GM12878 (cell line): ENCODE measurements at regions not wholly inside any gene's neighbourhood (a gene's known extent, or its start where the extent isn't known, plus 50 kb on each side); places are given as distances from the start of the nearest gene placed in this dataset.

Experiments
- ATF2 ChIP-seq: IDR thresholded peaks from 2 replicates; pipeline ENCODE4 v1.6.1; 2012; ENCODE audit warnings: low read length, inconsistent platforms
- ATF7 ChIP-seq: fragments of 450-650 bp; IDR thresholded peaks from 2 replicates; pipeline ENCODE4 v1.6.1; 2016; ENCODE audit warnings: low read depth, mild to moderate bottlenecking
- CREM ChIP-seq: IDR thresholded peaks from 2 replicates; pipeline ENCODE4 v1.6.1; 2014; ENCODE audit warnings: antibody characterized with exemption, low read depth
- CTCF ChIP-seq, 3 experiments: IDR thresholded peaks in 2 of 3; conservative IDR thresholded peaks in 1 of 3; 2 replicates each; pipeline ENCODE4 v1.5.1; 2011; ENCODE audit warnings: low read depth in 3 of 3, low read length in 3 of 3, mild to moderate bottlenecking in 3 of 3, control low read depth in 2 of 3, moderate library complexity in 2 of 3, inconsistent platforms in 1 of 3, mixed read lengths in 1 of 3; ENCODE audit not compliant: control insufficient read depth in 2 of 3, insufficient read depth in 1 of 3; ENCODE audit errors: extremely low read depth in 1 of 3
- CUX1 ChIP-seq: IDR thresholded peaks from 2 replicates; pipeline ENCODE4 v1.6.1; 2012; ENCODE audit warnings: improper control_type of control experiment, low read depth, low read length; ENCODE audit not compliant: insufficient replicate concordance
- EP300 ChIP-seq, 2 experiments: fragments of 150-350 bp in 1 of 2; IDR thresholded peaks; 2 replicates each; pipeline ENCODE4 v1.6.1; 2011 to 2012; ENCODE audit warnings: low read depth in 2 of 2, low read length in 2 of 2, borderline replicate concordance in 1 of 2, improper control_type of control experiment in 1 of 2, inconsistent platforms in 1 of 2; ENCODE audit not compliant: control insufficient read depth in 1 of 2
- NR2F1 ChIP-seq: fragments of 450-650 bp; conservative IDR thresholded peaks from 2 replicates; pipeline ENCODE4 v1.6.1; 2017; ENCODE audit warnings: mild to moderate bottlenecking
- POLR2A ChIP-seq: IDR thresholded peaks from 2 replicates; pipeline ENCODE4 v1.6.1; 2011; ENCODE audit warnings: low read depth, mild to moderate bottlenecking, low read length
- ZNF24 ChIP-seq: fragments of 450-650 bp; IDR thresholded peaks from 2 replicates; pipeline ENCODE4 v1.6.1; 2017; ENCODE audit warnings: antibody characterized with exemption, mild to moderate bottlenecking

GRCh38 chr15:39447881-39448280 is 133.0 kb upstream of the THBS1 start:
- no peak for TF ChIP-seq CTCF (IDR thresholded peaks at IDR 0.05 in 2 of 3, conservative IDR thresholded peaks at IDR 0.05 in 1 of 3; ENCODE audit: control insufficient read depth in 2 of 3, extremely low read depth in 1 of 3, insufficient read depth in 1 of 3, low read depth in 3 of 3, low read length in 3 of 3)
- TF ChIP-seq EP300 (IDR thresholded peaks at IDR 0.05; ENCODE audit: borderline replicate concordance in 1 of 2, control insufficient read depth in 1 of 2, low read depth in 2 of 2, low read length in 2 of 2) = no peak
- no peak for TF ChIP-seq ZNF24
- TF ChIP-seq POLR2A = no peak
- no peak for TF ChIP-seq ATF2
- no peak for TF ChIP-seq ATF7
- TF ChIP-seq CREM = no peak
- no peak for TF ChIP-seq CUX1
- no peak for TF ChIP-seq NR2F1
